ENCODE measurements at regions not wholly inside any gene's neighbourhood (a gene's known extent, or its start where the extent isn't known, plus 50 kb on each side); places are given as distances from the start of the nearest gene placed in this dataset.

- H3K4me3 ChIP-seq = no peak overlapping the region
- no peaks in the 10 kb centered on the region for H3K4me1 ChIP-seq (ENCODE audit: control insufficient read depth in 1 of 2, low read depth in 2 of 2)
- H3K36me3 ChIP-seq = no peaks in the 10 kb centered on the region
- no peaks in the 10 kb centered on the region for H3K27me3 ChIP-seq (replicated peaks; ENCODE audit: insufficient read depth)
- no peak for TF ChIP-seq CTCF (IDR thresholded peaks at IDR 0.05)
- no peak for DNase-seq (ENCODE audit: low spot score)
- H3K27ac ChIP-seq = no peak overlapping the region
- ATAC-seq (ENCODE audit: insufficient number of reproducible peaks, low FRiP score, low read depth) = no peak
- no peaks in the 10 kb centered on the region for H3K9me3 ChIP-seq
Measured at GRCh38 chr2:62339413-62339812, 143.5 kb downstream of the B3GNT2 start.

GRCh38 chr2:62338111-62338510 lies 142.2 kb downstream of the B3GNT2 start:
- ATAC-seq (ENCODE audit: insufficient number of reproducible peaks, low FRiP score, low read depth) (no peak), DNase-seq (ENCODE audit: low spot score) (no peak)
- Histone ChIP-seq H3K36me3 (no peaks in the 10 kb centered on the region), H3K27ac (no peak overlapping the region), H3K9me3 (no peaks in the 10 kb centered on the region), H3K4me1 (ENCODE audit: control insufficient read depth in 1 of 2, low read depth in 2 of 2) (no peaks in the 10 kb centered on the region), H3K27me3 (replicated peaks; ENCODE audit: insufficient read depth) (no peaks in the 10 kb centered on the region), H3K4me3 (no peak overlapping the region)
- TF ChIP-seq CTCF (IDR thresholded peaks at IDR 0.05) = no peak

- Histone ChIP-seq H3K27me3 (replicated peaks; ENCODE audit: insufficient read depth) (no peaks in the 10 kb centered on the region), H3K9me3 (no peaks in the 10 kb centered on the region), H3K36me3 (no peaks in the 10 kb centered on the region), H3K4me3 (no peak overlapping the region), H3K4me1 (ENCODE audit: control insufficient read depth in 1 of 2, low read depth in 2 of 2) (no peaks in the 10 kb centered on the region), H3K27ac (no peak overlapping the region)
- ATAC-seq (ENCODE audit: insufficient number of reproducible peaks, low FRiP score, low read depth) = no peak
- TF ChIP-seq CTCF (IDR thresholded peaks at IDR 0.05) = no peak
- no peak for DNase-seq (ENCODE audit: low spot score)
Measured at GRCh38 chr2:62337403-62337802, 141.5 kb downstream of the B3GNT2 start.

- no peaks in the 10 kb centered on the region for H3K27me3 ChIP-seq (replicated peaks; ENCODE audit: insufficient read depth)
- H3K36me3 ChIP-seq = no peaks in the 10 kb centered on the region
- DNase-seq (ENCODE audit: low spot score) = no peak
- ATAC-seq (ENCODE audit: insufficient number of reproducible peaks, low FRiP score, low read depth) = no peak
- H3K4me1 ChIP-seq (ENCODE audit: control insufficient read depth in 1 of 2, low read depth in 2 of 2) = no peaks in the 10 kb centered on the region
- TF ChIP-seq CTCF (IDR thresholded peaks at IDR 0.05) = no peak
- H3K4me3 ChIP-seq = no peak overlapping the region
- H3K27ac ChIP-seq = no peak overlapping the region
- no peaks in the 10 kb centered on the region for H3K9me3 ChIP-seq
Measured at GRCh38 chr2:62335612-62336011, 139.7 kb downstream of the B3GNT2 start.

- no peak overlapping the region for H3K4me3 ChIP-seq
- ATAC-seq (ENCODE audit: insufficient number of reproducible peaks, low FRiP score, low read depth) (no peak), DNase-seq (ENCODE audit: low spot score) (no peak)
- no peak for TF ChIP-seq CTCF (IDR thresholded peaks at IDR 0.05)
- H3K27me3 ChIP-seq (replicated peaks; ENCODE audit: insufficient read depth) = no peaks in the 10 kb centered on the region
- no peaks in the 10 kb centered on the region for H3K4me1 ChIP-seq (ENCODE audit: control insufficient read depth in 1 of 2, low read depth in 2 of 2)
- H3K27ac ChIP-seq = no peak overlapping the region
- no peaks in the 10 kb centered on the region for H3K9me3 ChIP-seq
- H3K36me3 ChIP-seq = no peaks in the 10 kb centered on the region
Measured at GRCh38 chr2:62334440-62335058, 138.6 kb downstream of the B3GNT2 start.

All from thoracic aorta (tissue), 2 donors.